ENCODE measurements at regions not wholly inside any gene's neighbourhood (a gene's known extent, or its start where the extent isn't known, plus 50 kb on each side); places are given as distances from the start of the nearest gene placed in this dataset.

DNA sequence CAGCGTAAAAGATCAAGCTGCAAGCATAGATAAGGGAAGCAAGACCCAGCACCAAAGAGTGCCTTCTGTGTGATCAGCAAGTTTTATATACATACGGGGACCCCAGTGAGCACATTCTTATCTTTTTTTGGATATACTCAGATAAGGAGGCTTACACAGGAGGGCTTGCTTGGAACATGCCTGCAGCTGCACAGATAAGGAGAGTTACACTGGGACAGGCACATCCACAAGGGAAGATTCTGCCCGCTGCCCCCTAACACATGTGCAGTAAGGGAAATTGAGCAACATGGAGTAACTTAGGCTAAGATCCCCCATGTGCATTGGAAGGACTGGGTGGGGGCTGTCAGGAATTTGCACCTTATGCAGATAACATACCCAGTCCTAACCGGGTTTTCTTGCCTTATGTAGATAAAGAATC is 1334.8 kb downstream of the MRPL39 start:
- H3K9me3 Mint-ChIP-seq = peaks cover 10 to 17% of the 10 kb centered on the region in 2 donors
- H3K36me3 ChIP-seq (ENCODE audit: control insufficient read depth, insufficient read depth, low read length) = no peaks in the 10 kb centered on the region
- no peak overlapping the region for H3K27ac Mint-ChIP-seq
- no peaks in the 10 kb centered on the region for H3K9me3 ChIP-seq (ENCODE audit: control insufficient read depth, insufficient read depth, low read length)
- no peak overlapping the region for H3K4me3 ChIP-seq (ENCODE audit: low read length)
- H3K27me3 ChIP-seq (ENCODE audit: control insufficient read depth, insufficient read depth, low read length) = no peaks in the 10 kb centered on the region
- 39% methylated on average over 4 of the region's 4 CpGs for WGBS (ENCODE audit: insufficient coverage)
- H3K4me3 Mint-ChIP-seq = no peak overlapping the region
- no peaks in the 10 kb centered on the region for H3K4me1 Mint-ChIP-seq
- no peaks in the 10 kb centered on the region for H3K27me3 Mint-ChIP-seq (ENCODE audit: low read depth in 2 of 2)
- no peaks in the 10 kb centered on the region for H3K36me3 Mint-ChIP-seq
- TF ChIP-seq, protein P1, sequence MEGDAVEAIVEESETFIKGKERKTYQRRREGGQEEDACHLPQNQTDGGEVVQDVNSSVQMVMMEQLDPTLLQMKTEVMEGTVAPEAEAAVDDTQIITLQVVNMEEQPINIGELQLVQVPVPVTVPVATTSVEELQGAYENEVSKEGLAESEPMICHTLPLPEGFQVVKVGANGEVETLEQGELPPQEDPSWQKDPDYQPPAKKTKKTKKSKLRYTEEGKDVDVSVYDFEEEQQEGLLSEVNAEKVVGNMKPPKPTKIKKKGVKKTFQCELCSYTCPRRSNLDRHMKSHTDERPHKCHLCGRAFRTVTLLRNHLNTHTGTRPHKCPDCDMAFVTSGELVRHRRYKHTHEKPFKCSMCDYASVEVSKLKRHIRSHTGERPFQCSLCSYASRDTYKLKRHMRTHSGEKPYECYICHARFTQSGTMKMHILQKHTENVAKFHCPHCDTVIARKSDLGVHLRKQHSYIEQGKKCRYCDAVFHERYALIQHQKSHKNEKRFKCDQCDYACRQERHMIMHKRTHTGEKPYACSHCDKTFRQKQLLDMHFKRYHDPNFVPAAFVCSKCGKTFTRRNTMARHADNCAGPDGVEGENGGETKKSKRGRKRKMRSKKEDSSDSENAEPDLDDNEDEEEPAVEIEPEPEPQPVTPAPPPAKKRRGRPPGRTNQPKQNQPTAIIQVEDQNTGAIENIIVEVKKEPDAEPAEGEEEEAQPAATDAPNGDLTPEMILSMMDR (IDR thresholded peaks at IDR 0.05) = no peak
- intact Hi-C loops (cut with micrococcal nuclease) = no loop called here
- no peak for DNase-seq
- H3K27ac ChIP-seq (ENCODE audit: low read length) = no peak overlapping the region
- ATAC-seq = no peak
- no peaks in the 10 kb centered on the region for H3K4me1 ChIP-seq (ENCODE audit: control insufficient read depth, insufficient read depth, low read length)

DNA sequence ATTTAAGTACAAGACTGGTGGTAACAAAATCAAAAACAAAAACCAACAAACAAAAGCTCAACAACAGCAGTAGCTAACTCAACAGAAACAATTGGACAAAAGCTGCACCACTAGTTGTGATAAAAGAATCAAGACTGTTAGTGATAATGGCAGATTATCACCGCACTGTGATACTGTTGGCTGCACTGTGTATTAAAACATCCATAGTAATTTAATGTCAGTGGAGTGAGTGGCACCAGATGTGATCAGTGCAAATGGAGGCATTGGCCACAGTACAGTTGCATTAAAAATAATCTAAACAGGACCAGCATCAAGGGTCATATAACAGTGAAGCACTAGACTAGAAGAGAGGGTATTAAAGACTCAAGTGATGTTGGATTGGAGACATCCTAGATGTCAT is 1341.3 kb downstream of the MRPL39 start:
- no peak for DNase-seq
- WGBS (ENCODE audit: insufficient coverage) = 84% methylated on average over 1 of the region's 1 CpG

DNA sequence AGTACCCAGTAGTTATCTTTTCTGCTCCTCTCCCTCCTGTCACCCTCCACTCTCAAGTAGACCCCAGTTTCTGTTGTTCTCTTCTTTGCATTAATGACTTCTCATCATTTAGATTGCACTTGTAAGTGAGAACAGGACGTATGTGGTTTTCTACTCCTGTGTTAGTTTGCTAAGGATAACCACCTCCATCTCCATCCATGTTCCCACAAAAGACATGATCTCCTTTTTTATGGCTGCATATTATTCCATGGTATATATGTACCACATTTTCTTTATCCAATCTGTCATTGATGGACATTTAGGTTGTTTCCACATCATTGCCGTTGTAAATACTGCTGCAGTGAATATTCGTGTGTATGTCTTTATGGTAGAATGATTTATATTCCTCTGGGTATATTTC is 1346.5 kb downstream of the MRPL39 start:
- Histone ChIP-seq H3K27ac (ENCODE audit: low read length) (no peak overlapping the region), H3K36me3 (ENCODE audit: control insufficient read depth, insufficient read depth, low read length) (no peaks in the 10 kb centered on the region), H3K4me1 (ENCODE audit: control insufficient read depth, insufficient read depth, low read length) (no peaks in the 10 kb centered on the region), H3K27me3 (ENCODE audit: control insufficient read depth, insufficient read depth, low read length) (no peaks in the 10 kb centered on the region), H3K9me3 (ENCODE audit: control insufficient read depth, insufficient read depth, low read length) (no peaks in the 10 kb centered on the region), H3K4me3 (ENCODE audit: low read length) (no peak overlapping the region)
- intact Hi-C loops (cut with micrococcal nuclease) = no loop called here
- DNase-seq (no peak), ATAC-seq (no peak)
- no peaks in the 10 kb centered on the region for H3K4me1 Mint-ChIP-seq
- no peak overlapping the region for H3K4me3 Mint-ChIP-seq
- H3K27me3 Mint-ChIP-seq (ENCODE audit: low read depth in 2 of 2) = no peaks in the 10 kb centered on the region
- H3K9me3 Mint-ChIP-seq = peaks cover 6% of the 10 kb centered on the region in 2 donors
- TF ChIP-seq, protein P1 (IDR thresholded peaks at IDR 0.05) = no peak
- WGBS (ENCODE audit: insufficient coverage) = 78% methylated on average over 3 of the region's 3 CpGs
- no peaks in the 10 kb centered on the region for H3K36me3 Mint-ChIP-seq
- H3K27ac Mint-ChIP-seq = no peak overlapping the region

More for the DNA sequence above, 1341.3 kb downstream of the MRPL39 start:
- no peak for ATAC-seq
- H3K4me3 Mint-ChIP-seq = no peak overlapping the region
- Histone ChIP-seq H3K9me3 (ENCODE audit: control insufficient read depth, insufficient read depth, low read length) (no peaks in the 10 kb centered on the region), H3K4me1 (ENCODE audit: control insufficient read depth, insufficient read depth, low read length) (no peaks in the 10 kb centered on the region), H3K27me3 (ENCODE audit: control insufficient read depth, insufficient read depth, low read length) (no peaks in the 10 kb centered on the region), H3K27ac (ENCODE audit: low read length) (no peak overlapping the region), H3K4me3 (ENCODE audit: low read length) (no peak overlapping the region), H3K36me3 (ENCODE audit: control insufficient read depth, insufficient read depth, low read length) (no peaks in the 10 kb centered on the region)
- H3K27me3 Mint-ChIP-seq (ENCODE audit: low read depth in 2 of 2) = no peaks in the 10 kb centered on the region
- no peak overlapping the region for H3K27ac Mint-ChIP-seq
- TF ChIP-seq, protein P1 (IDR thresholded peaks at IDR 0.05) = no peak
- intact Hi-C loops (cut with micrococcal nuclease) = no loop called here
- peaks cover 3 to 15% of the 10 kb centered on the region in 2 donors for H3K9me3 Mint-ChIP-seq
- H3K36me3 Mint-ChIP-seq = no peaks in the 10 kb centered on the region
- H3K4me1 Mint-ChIP-seq = no peaks in the 10 kb centered on the region

DNA sequence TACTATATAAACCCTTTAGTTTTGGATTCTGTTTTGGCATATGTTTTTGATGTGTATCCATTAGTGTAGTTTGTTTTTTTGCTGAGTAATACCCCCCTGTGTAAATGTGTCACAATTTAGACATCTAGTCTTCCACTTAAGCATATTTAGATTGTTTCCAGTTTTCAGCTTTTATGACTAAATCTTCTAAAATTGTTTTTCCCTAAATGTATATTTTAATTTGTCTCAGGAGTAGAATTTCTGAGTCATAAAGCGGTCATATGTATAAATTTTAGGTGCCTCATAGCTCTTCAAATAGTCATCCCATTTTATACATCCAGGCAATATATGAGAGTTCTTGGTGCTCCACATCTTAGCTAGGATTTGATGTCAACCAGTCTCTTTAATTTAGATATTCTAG is 1348.0 kb downstream of the MRPL39 start:
- peaks cover 4% of the 10 kb centered on the region for H3K36me3 Mint-ChIP-seq
- peaks cover 4 to 13% of the 10 kb centered on the region in 2 donors for H3K9me3 Mint-ChIP-seq
- ATAC-seq = no peak
- Histone ChIP-seq H3K4me3 (ENCODE audit: low read length) (no peak overlapping the region), H3K27ac (ENCODE audit: low read length) (no peak overlapping the region), H3K4me1 (ENCODE audit: control insufficient read depth, insufficient read depth, low read length) (no peaks in the 10 kb centered on the region), H3K36me3 (ENCODE audit: control insufficient read depth, insufficient read depth, low read length) (no peaks in the 10 kb centered on the region), H3K9me3 (ENCODE audit: control insufficient read depth, insufficient read depth, low read length) (no peaks in the 10 kb centered on the region), H3K27me3 (ENCODE audit: control insufficient read depth, insufficient read depth, low read length) (no peaks in the 10 kb centered on the region)
- H3K4me1 Mint-ChIP-seq = no peaks in the 10 kb centered on the region
- H3K27ac Mint-ChIP-seq = no peak overlapping the region
- WGBS (ENCODE audit: insufficient coverage) = no CpG with 5 or more reads among the region's 1 CpG
- no peaks in the 10 kb centered on the region for H3K27me3 Mint-ChIP-seq (ENCODE audit: low read depth in 2 of 2)
- no peak overlapping the region for H3K4me3 Mint-ChIP-seq
- no peak for DNase-seq
- intact Hi-C loops (cut with micrococcal nuclease) = no loop called here
- TF ChIP-seq, protein P1 (IDR thresholded peaks at IDR 0.05) = no peak

Data from natural killer cell (primary cell).